ENCODE measurements at regions not wholly inside any gene's neighbourhood (a gene's known extent, or its start where the extent isn't known, plus 50 kb on each side); places are given as distances from the start of the nearest gene placed in this dataset.
"Not testable (repeated sequence)": the region's sequence is repeated elsewhere in the genome, so short reads cannot be mapped to it uniquely, and the experiment has no call there.

GRCh38 chr7:142447762-142448161, 189.9 kb upstream of the PRSS58 start:
- DNase-seq (ENCODE audit: low read depth in 1 of 2, low spot score in 1 of 2) = no peak

DNA sequence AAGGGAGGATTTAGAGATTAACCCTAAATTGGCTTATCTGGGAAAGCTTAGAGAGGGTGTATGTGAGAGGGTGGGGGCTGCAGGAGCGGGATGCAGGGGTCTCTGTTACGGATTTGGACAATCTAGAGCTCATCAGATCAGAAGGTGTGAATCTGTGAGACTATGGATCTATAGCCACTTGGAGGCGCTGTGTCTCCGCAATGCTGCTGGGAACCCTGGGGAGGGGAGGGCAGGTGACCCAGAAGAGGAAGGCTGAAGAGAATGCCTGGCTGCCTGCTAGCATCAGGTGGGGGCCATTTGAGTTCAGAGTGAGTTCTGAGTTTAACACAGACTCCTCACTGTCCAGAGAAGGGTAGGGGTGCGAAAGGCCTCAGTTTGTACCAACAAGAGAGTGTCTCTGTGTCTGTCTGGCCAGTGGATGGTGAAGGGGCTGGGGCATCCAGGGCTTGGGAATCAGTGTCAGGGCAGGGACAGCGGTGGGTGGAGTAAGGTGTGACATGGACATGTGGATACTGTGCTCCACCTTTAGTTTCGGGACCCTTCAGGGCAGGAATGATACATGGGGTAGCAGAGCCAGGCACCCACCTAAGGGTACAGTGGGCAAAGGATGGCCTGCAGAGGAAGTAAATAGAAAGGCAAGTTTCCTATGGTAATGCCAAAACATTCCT, 187.3 kb upstream of the PRSS58 start:
- no peak for DNase-seq (ENCODE audit: low read depth in 1 of 2, low spot score in 1 of 2)

GRCh38 chr7:142443216-142444010, 185.6 kb upstream of the PRSS58 start:
- DNase-seq (ENCODE audit: low read depth in 1 of 2, low spot score in 1 of 2) = no peak

DNA sequence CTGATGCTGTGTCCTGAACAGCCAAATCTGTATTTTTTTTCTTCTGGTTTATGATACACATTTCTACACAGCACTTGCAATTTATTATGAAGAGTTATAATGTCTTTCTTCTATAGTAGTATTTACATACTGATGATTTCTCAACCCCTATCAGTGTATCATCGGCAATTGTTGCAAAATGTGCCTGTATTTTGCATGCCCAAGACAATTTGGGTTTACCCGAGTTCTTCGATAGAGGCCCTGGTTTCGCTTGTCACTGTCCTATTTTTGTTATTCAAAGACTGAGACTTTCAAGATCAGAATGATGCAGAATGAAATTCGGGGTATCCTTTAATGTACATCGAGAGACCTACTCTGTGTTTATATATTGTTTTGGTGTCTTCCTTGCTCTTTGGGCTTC, 184.5 kb upstream of the PRSS58 start:
- no peak for DNase-seq (ENCODE audit: low read depth in 1 of 2, low spot score in 1 of 2)

DNA sequence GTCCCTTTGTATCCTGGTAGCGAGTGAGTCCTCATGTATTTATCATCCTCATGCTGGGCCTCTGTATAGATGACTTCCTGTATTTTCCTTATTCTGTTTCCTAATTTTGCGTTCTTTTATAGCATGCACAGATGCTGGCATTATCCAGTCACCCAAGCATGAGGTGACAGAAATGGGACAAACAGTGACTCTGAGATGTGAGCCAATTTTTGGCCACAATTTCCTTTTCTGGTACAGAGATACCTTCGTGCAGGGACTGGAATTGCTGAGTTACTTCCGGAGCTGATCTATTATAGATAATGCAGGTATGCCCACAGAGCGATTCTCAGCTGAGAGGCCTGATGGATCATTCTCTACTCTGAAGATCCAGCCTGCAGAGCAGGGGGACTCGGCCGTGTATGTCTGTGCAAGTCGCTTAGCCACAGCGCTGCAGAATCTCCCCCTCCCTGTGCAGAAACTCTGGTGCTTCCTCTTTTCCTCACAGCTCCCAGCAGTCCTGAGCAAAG, 183.1 kb upstream of the PRSS58 start:
- no peak for DNase-seq (ENCODE audit: low read depth in 1 of 2, low spot score in 1 of 2)

GRCh38 chr7:142440219-142440905, 182.5 kb upstream of the PRSS58 start:
- DNase-seq (ENCODE audit: low read depth in 1 of 2, low spot score in 1 of 2) = no peak

DNA sequence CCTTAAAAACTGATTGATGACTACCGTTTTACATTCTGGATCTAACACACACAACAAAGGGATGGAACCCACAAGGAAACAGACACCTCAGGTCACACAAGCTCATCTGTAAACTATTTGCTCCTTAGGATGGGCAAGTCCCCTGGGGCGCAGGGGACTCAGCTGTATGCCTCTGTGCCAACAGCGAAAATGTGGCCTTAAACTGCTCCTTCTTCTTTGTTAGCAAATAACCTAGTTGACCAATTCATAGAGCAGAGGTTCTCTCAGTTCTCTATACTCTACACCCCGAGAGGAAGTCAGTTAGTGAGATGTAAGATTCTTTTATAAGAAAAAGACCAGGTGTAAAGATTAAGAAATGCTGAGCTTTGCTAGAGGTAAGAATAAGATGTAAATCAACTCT, 181.9 kb upstream of the PRSS58 start:
- DNase-seq (ENCODE audit: low read depth in 1 of 2, low spot score in 1 of 2) = no peak

DNA sequence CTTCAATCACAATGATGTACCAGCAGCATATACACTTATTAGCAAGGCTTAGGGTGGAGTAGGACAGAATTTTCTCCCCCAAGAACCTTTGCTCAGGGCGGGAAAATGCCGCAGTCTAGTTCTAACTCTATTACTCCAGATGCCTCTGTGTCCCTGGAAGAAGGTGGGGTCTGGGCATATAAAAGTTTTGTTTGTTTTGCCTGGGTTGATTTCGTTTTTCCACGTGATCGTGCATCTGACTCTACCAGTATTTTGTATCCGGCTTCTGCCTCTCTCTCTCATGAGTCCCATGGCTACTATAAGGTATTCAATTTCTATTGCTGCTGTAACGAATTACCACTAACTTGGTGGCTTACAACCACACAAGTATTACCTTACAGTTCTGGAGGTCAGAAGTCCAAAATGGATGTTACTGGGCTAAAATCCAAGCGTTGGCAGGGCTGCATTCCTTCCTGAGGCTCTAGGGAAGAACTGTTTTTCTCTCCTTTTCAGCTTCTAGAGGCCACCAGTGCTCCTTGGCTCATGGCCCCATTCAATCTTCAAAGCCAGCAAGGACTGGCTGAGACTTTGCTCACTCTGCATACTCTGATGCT, 181.2 kb upstream of the PRSS58 start:
- no peak for DNase-seq (ENCODE audit: low read depth in 1 of 2, low spot score in 1 of 2)

- DNase-seq (ENCODE audit: low read depth in 1 of 2, low spot score in 1 of 2) = no peak
These were observed 180.5 kb upstream of the PRSS58 start for GRCh38 chr7:142438235-142438922.

DNA sequence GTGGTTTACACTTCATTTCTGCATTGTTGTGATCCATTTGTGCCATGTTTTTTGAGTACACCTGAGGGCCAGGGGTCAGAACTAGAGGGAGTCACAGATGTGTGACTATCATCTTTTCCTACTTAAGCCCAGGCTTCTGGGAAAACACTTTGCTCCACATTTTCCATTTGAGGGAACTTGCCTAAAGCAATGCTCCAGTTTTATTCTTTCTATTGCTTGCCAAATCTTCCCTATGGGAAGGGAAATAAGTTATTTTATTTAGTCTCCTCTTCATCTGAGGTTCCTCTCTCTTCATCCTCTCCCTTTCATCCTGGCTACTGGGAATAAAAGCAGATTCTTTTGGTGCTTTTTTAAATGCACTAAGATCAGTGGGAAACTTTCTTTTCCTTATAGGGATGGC, 179.9 kb upstream of the PRSS58 start:
- DNase-seq (ENCODE audit: low read depth in 1 of 2, low spot score in 1 of 2) = no peak

GRCh38 chr7:142436601-142437000, 178.7 kb upstream of the PRSS58 start:
- DNase-seq (ENCODE audit: low read depth in 1 of 2, low spot score in 1 of 2) = no peak

DNA sequence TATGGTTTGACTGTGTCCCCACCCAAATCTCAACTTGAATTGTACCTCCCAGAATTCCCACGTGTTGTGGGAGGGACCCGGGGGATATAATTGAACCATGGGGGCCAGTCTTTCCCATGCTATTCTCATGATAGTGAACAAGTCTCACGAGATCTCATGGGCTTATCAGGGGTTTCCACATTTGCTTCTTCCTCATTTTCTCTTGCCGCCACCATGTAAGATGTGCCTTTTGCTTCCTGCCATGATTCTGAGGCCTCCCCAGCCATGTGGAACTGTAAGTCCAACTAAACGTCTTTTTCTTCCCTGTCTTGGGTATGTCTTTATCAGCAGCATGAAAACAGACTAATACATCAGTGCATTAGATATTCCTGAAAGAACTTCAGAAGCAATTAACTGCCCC, 177.7 kb upstream of the PRSS58 start:
- DNase-seq (ENCODE audit: low read depth in 1 of 2, low spot score in 1 of 2) = not testable (repeated sequence)

DNA sequence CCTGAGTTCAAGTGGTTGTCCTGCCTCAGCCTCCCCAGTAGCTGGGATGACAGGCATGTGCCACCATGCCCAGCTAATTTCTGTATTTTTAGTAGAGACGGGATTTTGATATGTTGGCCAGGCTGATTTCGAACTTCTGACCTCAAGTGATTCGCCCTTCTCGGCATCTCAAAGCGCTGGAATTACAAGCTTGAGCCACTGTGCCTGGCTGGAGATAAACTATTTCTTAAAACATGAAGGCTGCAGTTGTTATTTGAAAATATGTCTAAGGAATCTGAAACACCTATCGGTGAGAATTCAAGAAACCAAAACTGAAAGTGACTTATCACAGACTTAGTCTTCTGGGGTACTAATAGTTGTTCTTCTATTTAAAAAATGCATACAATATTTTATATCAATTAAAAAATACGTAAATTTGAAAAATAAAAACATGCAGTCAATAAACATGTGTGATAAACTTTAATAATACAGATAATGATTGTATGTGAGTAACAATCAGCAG, 176.9 kb upstream of the PRSS58 start:
- no peak for DNase-seq (ENCODE audit: low read depth in 1 of 2, low spot score in 1 of 2)

DNA sequence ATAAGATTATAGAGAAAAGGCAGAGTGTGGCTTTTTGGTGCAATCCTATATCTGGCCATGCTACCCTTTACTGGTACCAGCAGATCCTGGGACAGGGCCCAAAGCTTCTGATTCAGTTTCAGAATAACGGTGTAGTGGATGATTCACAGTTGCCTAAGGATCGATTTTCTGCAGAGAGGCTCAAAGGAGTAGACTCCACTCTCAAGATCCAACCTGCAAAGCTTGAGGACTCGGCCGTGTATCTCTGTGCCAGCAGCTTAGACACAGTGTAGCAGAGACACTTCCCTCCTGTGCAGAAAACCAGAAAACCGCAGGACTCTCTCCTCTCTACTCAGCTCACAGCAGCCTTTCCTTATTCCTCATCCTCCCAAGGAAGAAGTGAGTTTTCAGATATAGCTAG, 176.3 kb upstream of the PRSS58 start:
- not testable (repeated sequence) for DNase-seq (ENCODE audit: low read depth in 1 of 2, low spot score in 1 of 2)

DNA sequence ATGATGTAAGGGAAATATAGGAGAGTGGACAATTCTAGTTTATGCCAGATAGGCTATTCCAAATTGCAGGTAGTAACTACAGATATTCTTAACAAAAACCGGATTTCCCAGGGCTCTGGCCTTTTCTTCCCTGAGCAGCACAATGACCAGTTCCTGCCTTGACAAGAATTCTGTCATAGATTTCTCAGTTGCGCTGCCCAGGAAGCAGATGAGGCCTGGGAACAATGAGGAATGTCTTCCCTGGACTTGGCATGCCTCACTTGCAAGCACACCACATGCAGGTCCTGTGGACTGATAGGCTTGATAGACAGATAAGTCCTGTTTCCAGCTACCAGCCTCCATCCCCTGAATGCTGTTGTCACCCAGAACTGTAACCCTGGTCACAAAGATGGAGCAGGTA, 174.5 kb upstream of the PRSS58 start:
- no peak for DNase-seq (ENCODE audit: low read depth in 1 of 2, low spot score in 1 of 2)

DNA sequence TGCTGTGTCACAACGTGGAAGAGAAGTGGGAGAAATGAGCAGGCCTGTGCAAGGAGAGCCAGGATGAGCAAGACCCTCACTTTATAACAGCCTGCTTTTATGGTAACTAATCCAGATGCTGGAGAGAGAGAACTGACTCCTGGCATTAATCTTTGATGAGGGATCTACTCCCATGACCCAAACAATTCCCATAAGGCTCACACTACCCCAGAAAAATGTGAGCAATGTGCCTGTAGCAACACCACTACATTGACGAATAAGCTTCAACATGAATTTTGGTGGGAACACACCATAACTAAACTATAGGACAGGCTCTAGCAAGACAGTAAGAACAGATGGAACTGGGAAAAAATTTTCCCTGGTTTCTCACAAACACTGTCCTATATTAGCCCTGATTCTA, 173.6 kb upstream of the PRSS58 start:
- DNase-seq (ENCODE audit: low read depth in 1 of 2, low spot score in 1 of 2) = no peak

DNA sequence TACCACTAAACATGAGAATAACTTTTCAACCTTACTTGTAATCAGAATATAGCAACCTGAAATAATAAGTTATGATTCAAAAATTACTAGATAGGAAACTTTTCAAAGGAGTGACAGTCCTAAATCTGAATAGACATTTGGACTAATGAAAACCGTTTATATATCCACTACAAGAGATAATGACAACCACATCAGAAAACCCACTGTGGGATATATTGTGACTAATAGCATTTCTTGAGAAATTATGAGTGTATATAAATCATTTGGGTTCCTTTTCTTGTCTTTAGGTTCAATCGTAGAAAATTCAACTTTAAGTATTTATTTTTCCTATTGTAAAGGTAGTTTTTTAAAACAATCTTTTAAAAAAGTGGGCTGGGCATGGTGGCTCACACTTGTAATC, 170.2 kb upstream of the PRSS58 start:
- DNase-seq (ENCODE audit: low read depth in 1 of 2, low spot score in 1 of 2) = no peak

GRCh38 chr7:142425281-142425680, 167.4 kb upstream of the PRSS58 start:
- DNase-seq (ENCODE audit: low read depth in 1 of 2, low spot score in 1 of 2) = no peak

- DNase-seq (ENCODE audit: low read depth in 1 of 2, low spot score in 1 of 2) = no peak
These were observed 164.8 kb upstream of the PRSS58 start for GRCh38 chr7:142422621-142423020.

DNA sequence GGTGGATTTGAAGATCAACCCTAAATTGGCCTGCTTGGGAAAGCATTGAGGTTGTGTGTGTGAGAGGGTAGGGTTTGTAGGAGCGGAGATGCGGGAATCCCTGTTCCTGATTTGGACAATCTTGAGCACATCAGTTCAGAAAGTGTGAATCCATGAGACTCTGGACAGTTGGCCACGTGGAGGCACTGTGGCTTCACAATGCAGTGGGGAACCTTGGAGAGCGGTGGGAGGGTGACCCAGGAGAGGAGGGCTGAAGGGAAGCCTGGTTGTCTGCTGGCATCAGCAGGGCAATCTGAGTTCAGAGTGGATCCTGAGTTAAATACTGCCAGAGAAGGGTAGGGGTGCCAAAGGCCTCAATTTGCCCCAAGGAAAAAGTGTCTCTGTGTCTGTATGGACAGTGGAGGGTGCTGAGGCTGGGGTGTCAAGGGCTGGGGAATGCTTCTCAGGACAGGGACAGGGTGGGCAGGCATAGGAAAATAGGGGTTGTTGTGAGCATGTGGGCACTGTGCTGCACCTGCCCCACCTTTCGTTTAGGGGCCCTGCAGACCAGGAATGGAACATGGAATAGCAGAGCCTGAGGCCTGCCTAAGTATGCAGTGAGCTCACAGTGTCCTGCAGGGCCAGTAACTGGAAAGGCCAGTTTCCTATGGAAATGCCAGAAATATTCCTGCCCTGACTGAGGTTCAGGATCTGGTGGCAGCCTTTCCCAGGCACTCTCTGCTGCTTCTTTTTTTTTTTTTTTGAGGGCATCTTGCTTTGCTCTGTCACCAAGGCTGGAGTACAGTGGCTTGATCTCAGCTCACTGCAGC, 162.9 kb upstream of the PRSS58 start:
- no peak for DNase-seq (ENCODE audit: low read depth in 1 of 2, low spot score in 1 of 2)

Measured in stimulated activated CD4-positive, alpha-beta T cell treated with anti-CD3 and anti-CD28 coated beads, Interleukin-15, amount 100 ng/mL, for 1 hour (primary cell).